Heart right ventricle (tissue), 16 donors: ENCODE measurements at regions not wholly inside any gene's neighbourhood (a gene's known extent, or its start where the extent isn't known, plus 50 kb on each side); places are given as distances from the start of the nearest gene placed in this dataset.

Source experiments
- ATAC-seq, 8 donors: fragments of 200-7000 bp; cut with Tn5 transposase; one replicate each; pipeline ENCODE4 v1.9.1; 2020; ENCODE audit warnings: mild to moderate bottlenecking in 8 of 8, moderate library complexity in 8 of 8, moderate number of reproducible peaks in 1 of 8
- DNase-seq, 2 donors: peaks; one replicate each; pipeline ENCODE4 v3.0.0-alpha.2; 2020
- H3K27ac ChIP-seq, 10 donors: fragments of 200-600 bp; sonication (generic) in 2 of 10; one replicate each; pipeline versions ENCODE4 v1.5.0 to v1.8.0; 2020 to 2022; ENCODE audit warnings: mild to moderate bottlenecking in 3 of 10
- H3K27me3 ChIP-seq, 7 donors: fragments of 200-600 bp; one replicate each; pipeline ENCODE4 v1.8.0; 2021 to 2022; ENCODE audit warnings: mild to moderate bottlenecking in 2 of 7
- H3K36me3 ChIP-seq, 9 donors: fragments of 200-600 bp; sonication (generic) in 1 of 9; one replicate each; pipeline versions ENCODE4 v1.5.0 to v1.8.0; 2020 to 2022; ENCODE audit warnings: mild to moderate bottlenecking in 2 of 9
- H3K4me1 ChIP-seq, 9 donors: fragments of 200-600 bp; sonication (generic) in 1 of 9; one replicate each; pipeline versions ENCODE4 v1.5.0 to v1.8.0; 2020 to 2022; ENCODE audit warnings: mild to moderate bottlenecking in 4 of 9
- H3K4me3 ChIP-seq, 10 donors: fragments of 200-600 bp; sonication (generic) in 2 of 10; one replicate each; pipeline versions ENCODE4 v1.5.0 to v1.8.0; 2020 to 2022; ENCODE audit warnings: mild to moderate bottlenecking in 7 of 10, moderate library complexity in 2 of 10
- H3K9me3 ChIP-seq, 11 donors: fragments of 200-600 bp in 10 of 11; sonication (generic) in 2 of 11; one replicate each; pipeline versions ENCODE4 v1.5.0 to v1.8.0; 2013 to 2022; ENCODE audit warnings: mild to moderate bottlenecking in 2 of 11, control low read depth in 1 of 11, moderate library complexity in 1 of 11
- CTCF ChIP-seq, 9 donors: fragments of 200-600 bp; sonication (generic) in 2 of 9; IDR thresholded peaks; one replicate each; pipeline versions ENCODE4 v1.5.0 to v1.8.0; 2021 to 2022; ENCODE audit warnings: antibody characterized with exemption in 9 of 9, mild to moderate bottlenecking in 5 of 9, moderate library complexity in 1 of 9
- WGBS, 2 donors: extraction: QIAGEN DNeasy Blood & Tissue Kit; methylation state at CpG; one replicate each; pipeline ENCODE4 v1.1.7; 2013; ENCODE audit warnings: inconsistent platforms in 1 of 2; 5-methylcytosine and 5-hydroxymethylcytosine counted together
- intact Hi-C, 10 donors: fragments of 100-400 bp; cut with DNase I; formaldehyde crosslinking; loops; one replicate each; pipeline versions ENCODE4 v1.11.1 to v1.14.2; 2022
- donor health status: Arrhythmogenic right ventricular cardiomyopathy.
- donor health status: ischemic (EF 13 %, LVEDD 7.1; RV severe dilation, severe dysfunction).
- donor health status: healthy with polysubstance abuse.
- donor health status: DM: no; HTN: yes; CAD: no.
- donor health status: DM: no; HTN: no; CAD: no.
- donor health status: ischemic (EF 25% LVEDD 6.9; RV normal size, moderate dysfunction).
- donor health status: ischemic (EF 25% LVEDD 5.7; RV mildly dilated, moderate dysfunction).
- donor health status: healthy.
- donor health status: DM: yes; HTN: yes; CAD: no.
- donor health status: Ischemic cardiomyopathy.
- donor health status: ischemic (EF 35%, LVEDD 5.7; RV mildly dilated, moderate dysfunction).
- donor health status: nonischemic (EF 11% LVEDD 7.7; RV severe dilation, severe dysfunction).
- donor health status: DM: yes; HTN: yes; CAD: no.
- donor health status: PGD.
- donor health status: ischemic (EF 29% LVEDD 5.4; RV normal size, mild dysfunction).
- donor health status: nonischemic (EF 23%, LVEDD 6.1; RV moderate dilation, normal function).

- Histone ChIP-seq H3K4me3 (no peak overlapping the region), H3K9me3 (peaks cover 0 to 4% (median 0%) of the 10 kb centered on the region in 11 donors), H3K27ac (no peak overlapping the region), H3K27me3 (no peaks in the 10 kb centered on the region), H3K36me3 (no peaks in the 10 kb centered on the region), H3K4me1 (peaks cover 0 to 5% (median 0%) of the 10 kb centered on the region in 9 donors)
- no peak for ATAC-seq
- DNase-seq: no peak
- TF ChIP-seq CTCF (IDR thresholded peaks at IDR 0.05): no peak
- intact Hi-C loops: no loop called here
Observed at GRCh38 chr9:105858877-105859276, 164.5 kb downstream of the TMEM38B start.

GRCh38 chr9:105859428-105860091 is 165.2 kb downstream of the TMEM38B start:
- H3K9me3 ChIP-seq: peaks cover 0 to 4% (median 0%) of the 10 kb centered on the region in 11 donors
- ATAC-seq (no peak), DNase-seq (no peak)
- no peaks in the 10 kb centered on the region for H3K36me3 ChIP-seq
- no peak overlapping the region for H3K4me3 ChIP-seq
- intact Hi-C loops: no loop called here
- H3K4me1 ChIP-seq: peaks cover 0 to 5% (median 0%) of the 10 kb centered on the region in 9 donors
- no peak for TF ChIP-seq CTCF (IDR thresholded peaks at IDR 0.05)
- no peaks in the 10 kb centered on the region for H3K27me3 ChIP-seq
- no peak overlapping the region for H3K27ac ChIP-seq

DNA sequence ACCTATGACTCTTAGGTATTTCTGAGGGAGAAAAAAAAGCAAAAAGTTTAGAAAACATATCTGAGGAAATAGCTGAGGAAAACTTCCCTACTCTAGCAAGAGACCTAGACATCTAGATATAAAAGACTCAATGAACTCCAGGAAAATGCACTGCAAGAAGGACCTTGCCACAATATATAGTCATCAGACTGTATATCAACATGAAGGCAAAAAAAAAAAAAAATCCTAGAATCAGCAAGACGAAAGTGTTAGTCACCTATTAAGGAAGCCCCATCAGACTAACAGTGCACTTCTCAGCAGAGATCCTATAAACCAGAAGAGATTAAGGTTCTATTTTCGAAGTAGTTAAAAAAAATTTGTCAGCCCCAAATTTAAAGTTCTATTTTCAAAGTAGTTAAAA is 166.2 kb downstream of the TMEM38B start:
- intact Hi-C loops: no loop called here

DNA sequence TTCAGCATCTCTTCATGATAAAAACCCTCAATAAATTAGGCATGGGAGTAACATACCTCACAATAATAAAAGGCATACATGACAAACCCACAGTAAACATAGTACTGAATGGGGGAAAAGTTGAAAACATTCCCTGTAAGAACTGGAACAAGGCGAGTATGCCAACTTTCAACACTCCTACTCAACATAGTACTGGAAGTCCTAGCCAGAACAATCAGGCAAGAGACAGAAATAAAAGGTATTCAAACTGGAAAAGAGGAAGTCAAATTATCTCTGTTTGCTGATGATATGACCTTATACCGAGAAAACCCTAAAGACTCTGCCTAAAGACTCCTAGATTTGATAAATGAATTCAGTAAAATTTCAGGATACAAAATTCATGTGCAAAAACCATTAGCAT is 167.6 kb downstream of the TMEM38B start:
- H3K4me3 ChIP-seq: no peak overlapping the region
- no peak for TF ChIP-seq CTCF (IDR thresholded peaks at IDR 0.05)
- WGBS, 2 donors: 16 to 47% methylated on average over 2 of the region's 2 CpGs
- DNase-seq (no peak), ATAC-seq (peak in 2 of 8 donors; percentile 55 to 76)
- H3K36me3 ChIP-seq: no peaks in the 10 kb centered on the region
- no peaks in the 10 kb centered on the region for H3K27me3 ChIP-seq
- intact Hi-C loops: no loop called here
- no peak overlapping the region for H3K27ac ChIP-seq
- peaks cover 0 to 4% (median 0%) of the 10 kb centered on the region in 11 donors for H3K9me3 ChIP-seq
- H3K4me1 ChIP-seq: peaks cover 0 to 7% (median 0%) of the 10 kb centered on the region in 9 donors

More for the DNA sequence above, 166.2 kb downstream of the TMEM38B start:
- Histone ChIP-seq H3K9me3 (peaks cover 0 to 4% (median 0%) of the 10 kb centered on the region in 11 donors), H3K4me1 (peaks cover 0 to 7% (median 0%) of the 10 kb centered on the region in 9 donors), H3K27me3 (no peaks in the 10 kb centered on the region), H3K36me3 (no peaks in the 10 kb centered on the region), H3K27ac (no peak overlapping the region), H3K4me3 (no peak overlapping the region)
- WGBS, 2 donors: 80 to 90% methylated on average over 2 of the region's 2 CpGs
- no peak for TF ChIP-seq CTCF (IDR thresholded peaks at IDR 0.05)
- DNase-seq (no peak), ATAC-seq (no peak)
